ENCODE measurements at regions not wholly inside any gene's neighbourhood (a gene's known extent, or its start where the extent isn't known, plus 50 kb on each side); places are given as distances from the start of the nearest gene placed in this dataset.

DNA sequence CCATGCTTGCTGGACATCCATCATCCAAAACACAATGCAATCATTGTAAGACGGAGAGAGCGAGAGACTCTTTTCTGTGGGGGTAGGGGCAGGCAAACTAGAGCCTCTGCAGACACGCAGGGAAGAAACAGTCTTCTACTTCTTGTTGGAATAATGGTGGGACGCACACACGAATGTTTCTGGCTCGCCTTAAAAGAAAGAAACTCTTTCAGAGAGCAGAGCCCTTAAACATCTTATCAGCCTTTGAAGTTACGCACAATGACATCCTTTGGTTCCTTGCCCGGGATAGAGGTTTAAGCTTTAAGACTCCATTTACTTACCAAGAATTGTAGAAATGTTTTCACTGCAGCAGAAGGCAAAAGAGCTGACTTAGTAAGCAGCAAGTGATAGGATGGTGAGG, 133.8 kb upstream of the FOXN3 start:
- TF ChIP-seq FOXP2 (optimal IDR thresholded peaks at IDR 0.05; ENCODE audit: borderline replicate concordance, extremely low read depth, extremely low read length, insufficient read depth) (no peak), POLR2AphosphoS5 (IDR thresholded peaks at IDR 0.05; ENCODE audit: low read depth, low read length) (no peak), SIN3A (IDR thresholded peaks at IDR 0.05; ENCODE audit: borderline replicate concordance, insufficient read depth, low read length) (no peak), TAF1 (IDR thresholded peaks at IDR 0.05; ENCODE audit: borderline replicate concordance, insufficient read depth, low read length) (no peak)
- TF ChIP-seq, protein P1, sequence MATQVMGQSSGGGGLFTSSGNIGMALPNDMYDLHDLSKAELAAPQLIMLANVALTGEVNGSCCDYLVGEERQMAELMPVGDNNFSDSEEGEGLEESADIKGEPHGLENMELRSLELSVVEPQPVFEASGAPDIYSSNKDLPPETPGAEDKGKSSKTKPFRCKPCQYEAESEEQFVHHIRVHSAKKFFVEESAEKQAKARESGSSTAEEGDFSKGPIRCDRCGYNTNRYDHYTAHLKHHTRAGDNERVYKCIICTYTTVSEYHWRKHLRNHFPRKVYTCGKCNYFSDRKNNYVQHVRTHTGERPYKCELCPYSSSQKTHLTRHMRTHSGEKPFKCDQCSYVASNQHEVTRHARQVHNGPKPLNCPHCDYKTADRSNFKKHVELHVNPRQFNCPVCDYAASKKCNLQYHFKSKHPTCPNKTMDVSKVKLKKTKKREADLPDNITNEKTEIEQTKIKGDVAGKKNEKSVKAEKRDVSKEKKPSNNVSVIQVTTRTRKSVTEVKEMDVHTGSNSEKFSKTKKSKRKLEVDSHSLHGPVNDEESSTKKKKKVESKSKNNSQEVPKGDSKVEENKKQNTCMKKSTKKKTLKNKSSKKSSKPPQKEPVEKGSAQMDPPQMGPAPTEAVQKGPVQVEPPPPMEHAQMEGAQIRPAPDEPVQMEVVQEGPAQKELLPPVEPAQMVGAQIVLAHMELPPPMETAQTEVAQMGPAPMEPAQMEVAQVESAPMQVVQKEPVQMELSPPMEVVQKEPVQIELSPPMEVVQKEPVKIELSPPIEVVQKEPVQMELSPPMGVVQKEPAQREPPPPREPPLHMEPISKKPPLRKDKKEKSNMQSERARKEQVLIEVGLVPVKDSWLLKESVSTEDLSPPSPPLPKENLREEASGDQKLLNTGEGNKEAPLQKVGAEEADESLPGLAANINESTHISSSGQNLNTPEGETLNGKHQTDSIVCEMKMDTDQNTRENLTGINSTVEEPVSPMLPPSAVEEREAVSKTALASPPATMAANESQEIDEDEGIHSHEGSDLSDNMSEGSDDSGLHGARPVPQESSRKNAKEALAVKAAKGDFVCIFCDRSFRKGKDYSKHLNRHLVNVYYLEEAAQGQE (IDR thresholded peaks at IDR 0.05; ENCODE audit: insufficient read depth in 1 of 2, low read depth in 2 of 2, low read length in 2 of 2): no peak

DNA sequence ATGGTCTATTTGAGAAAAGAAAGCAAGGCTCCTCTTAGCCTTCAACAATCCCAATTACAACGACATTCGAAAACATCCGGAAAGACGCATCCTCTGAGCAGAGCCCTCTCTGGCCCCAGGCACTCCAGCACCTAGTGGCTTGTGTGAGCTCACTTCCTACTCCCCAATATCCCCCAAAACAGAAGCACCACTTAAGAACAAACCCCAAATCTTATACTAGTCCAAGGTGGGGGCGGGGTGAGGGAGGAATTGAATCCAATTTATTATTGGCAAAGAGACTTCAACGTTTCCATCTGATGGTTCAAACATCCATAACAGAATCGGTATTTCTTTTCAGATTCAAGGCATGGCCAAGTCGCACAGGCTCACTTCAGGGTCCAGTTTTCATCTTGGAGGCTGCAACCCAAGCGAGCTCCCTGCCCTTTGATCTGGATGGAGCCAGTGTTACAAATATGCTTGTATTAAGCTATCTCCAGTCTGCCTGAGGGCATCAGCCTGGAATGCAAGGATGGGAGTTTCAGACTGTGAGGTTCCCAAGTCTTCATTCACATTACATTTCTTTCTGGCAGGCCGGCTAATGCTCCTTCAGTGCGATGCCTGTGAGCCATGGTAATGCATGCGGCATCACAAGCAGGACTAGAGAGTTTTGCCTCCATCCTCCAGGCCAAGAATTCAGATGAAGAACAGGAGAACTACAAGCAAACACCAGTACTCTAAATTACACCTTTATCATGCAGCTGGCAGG, 132.5 kb upstream of the FOXN3 start:
- TF ChIP-seq FOXP2 (optimal IDR thresholded peaks at IDR 0.05; ENCODE audit: borderline replicate concordance, extremely low read depth, extremely low read length, insufficient read depth) (no peak), TAF1 (IDR thresholded peaks at IDR 0.05; ENCODE audit: borderline replicate concordance, insufficient read depth, low read length) (no peak), POLR2AphosphoS5 (IDR thresholded peaks at IDR 0.05; ENCODE audit: low read depth, low read length) (no peak)
- TF ChIP-seq, protein P1 (IDR thresholded peaks at IDR 0.05; ENCODE audit: insufficient read depth in 1 of 2, low read depth in 2 of 2, low read length in 2 of 2): no peak

DNA sequence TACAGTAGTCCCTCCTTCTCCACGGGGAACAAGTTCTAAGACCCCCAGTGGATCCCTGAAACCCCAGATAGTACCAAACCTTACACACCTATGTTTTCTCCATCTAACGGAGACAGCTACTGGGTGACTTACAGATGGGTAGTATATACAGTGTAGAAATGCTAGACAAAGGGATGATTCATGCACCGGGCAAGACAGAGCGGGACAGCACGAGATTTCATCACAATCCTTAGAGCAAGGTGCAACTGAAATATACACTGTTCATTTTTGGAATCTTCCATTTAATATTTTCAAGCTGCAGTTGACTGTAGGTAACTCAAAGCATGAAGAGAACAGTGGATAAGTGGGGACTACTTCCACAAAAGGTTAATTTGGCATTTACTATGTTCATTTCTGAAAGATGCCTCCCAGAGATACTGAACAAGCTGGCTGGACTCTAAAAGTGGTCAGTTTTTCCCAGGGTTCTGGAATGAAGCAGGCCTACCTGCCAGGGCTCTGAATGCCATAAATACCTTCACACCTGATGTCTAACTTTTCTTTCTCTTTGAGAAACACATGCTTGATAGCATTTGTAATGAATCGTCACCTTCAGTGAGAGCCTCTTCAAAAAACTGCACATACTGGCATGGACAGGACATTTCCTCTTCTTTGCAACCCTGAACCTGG, 127.7 kb upstream of the FOXN3 start:
- TF ChIP-seq TAF1 (IDR thresholded peaks at IDR 0.05; ENCODE audit: borderline replicate concordance, insufficient read depth, low read length): no peak
- TF ChIP-seq, protein P1 (IDR thresholded peaks at IDR 0.05; ENCODE audit: insufficient read depth in 1 of 2, low read depth in 2 of 2, low read length in 2 of 2): no peak
- TF ChIP-seq SIN3A (IDR thresholded peaks at IDR 0.05; ENCODE audit: borderline replicate concordance, insufficient read depth, low read length): no peak
- TF ChIP-seq POLR2AphosphoS5 (IDR thresholded peaks at IDR 0.05; ENCODE audit: low read depth, low read length): no peak
- no peak for TF ChIP-seq FOXP2 (optimal IDR thresholded peaks at IDR 0.05; ENCODE audit: borderline replicate concordance, extremely low read depth, extremely low read length, insufficient read depth)

DNA sequence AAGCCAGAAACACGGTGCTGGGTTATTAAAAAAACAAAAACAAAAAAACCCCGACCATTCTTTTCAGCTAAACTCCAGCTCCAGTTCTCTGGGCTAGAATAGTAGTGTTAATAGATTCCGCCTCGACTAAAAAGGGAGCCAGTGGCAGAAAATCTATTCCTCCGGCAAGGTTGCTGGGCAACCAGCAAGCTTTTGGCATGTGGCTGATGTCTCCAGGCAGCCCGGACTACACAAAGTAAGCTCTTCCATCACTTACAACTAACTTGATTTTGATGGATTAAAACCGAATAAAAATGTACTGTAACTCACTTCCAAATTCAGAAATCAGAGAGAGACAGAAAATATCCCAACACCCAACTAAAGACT, 126.4 kb upstream of the FOXN3 start:
- TF ChIP-seq SIN3A (IDR thresholded peaks at IDR 0.05; ENCODE audit: borderline replicate concordance, insufficient read depth, low read length): no peak
- TF ChIP-seq FOXP2 (optimal IDR thresholded peaks at IDR 0.05; ENCODE audit: borderline replicate concordance, extremely low read depth, extremely low read length, insufficient read depth): no peak
- TF ChIP-seq, protein P1 (IDR thresholded peaks at IDR 0.05; ENCODE audit: insufficient read depth in 1 of 2, low read depth in 2 of 2, low read length in 2 of 2): no peak
- no peak for TF ChIP-seq POLR2AphosphoS5 (IDR thresholded peaks at IDR 0.05; ENCODE audit: low read depth, low read length)
- TF ChIP-seq TAF1 (IDR thresholded peaks at IDR 0.05; ENCODE audit: borderline replicate concordance, insufficient read depth, low read length): no peak
